ENCODE measurements at regions not wholly inside any gene's neighbourhood (a gene's known extent, or its start where the extent isn't known, plus 50 kb on each side); places are given as distances from the start of the nearest gene placed in this dataset.

GRCh38 chr10:23702977-23703414 is 264.1 kb downstream of the OTUD1 start:
- H2AFZ ChIP-seq (ENCODE audit: low read length) = no peak overlapping the region

DNA sequence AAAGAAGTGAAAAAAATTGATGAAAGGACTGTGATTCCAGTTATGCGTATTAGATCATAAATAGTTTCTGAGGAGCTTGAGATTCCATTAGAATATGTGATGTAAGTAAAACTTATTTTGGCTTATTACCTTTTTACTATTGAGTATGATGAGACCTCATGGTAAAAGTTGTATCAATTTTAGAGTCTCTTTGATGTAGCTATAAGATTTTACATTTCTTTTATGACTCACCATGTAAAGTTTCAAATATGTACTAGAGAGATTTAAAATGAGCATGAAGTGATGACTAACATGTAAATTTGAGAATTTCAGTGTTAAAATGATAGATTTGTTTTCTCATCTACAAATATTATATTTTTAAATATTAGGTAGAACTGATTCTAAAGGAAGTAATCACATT is 276.5 kb downstream of the OTUD1 start:
- no TSS peak for BruUV-seq (replicated peaks)
- Histone ChIP-seq H3K4me1 (ENCODE audit: insufficient read depth, low read length, poor library complexity, severe bottlenecking) (no peaks in the 10 kb centered on the region), H3K4me3 (ENCODE audit: low read depth, low read length, poor library complexity, severe bottlenecking) (no peak overlapping the region), H3K36me3 (ENCODE audit: insufficient read depth, low read length) (no peaks in the 10 kb centered on the region), H4K20me1 (ENCODE audit: insufficient read depth, low read length) (no peaks in the 10 kb centered on the region), H3K4me2 (ENCODE audit: low read length) (no peak overlapping the region), H3K9me2 (ENCODE audit: insufficient read depth, low read length) (peaks cover 4% of the 10 kb centered on the region; the same call in 1 of the 2 replicates), H3K27ac (ENCODE audit: low read depth, low read length, poor library complexity, severe bottlenecking) (no peak overlapping the region), H2AFZ (ENCODE audit: low read length) (no peak overlapping the region), H3K9me3 (ENCODE audit: low read length) (no peaks in the 10 kb centered on the region), H3K79me2 (ENCODE audit: insufficient read depth, low read depth, low read length) (no peaks in the 10 kb centered on the region)
- no peak for DNase-seq (ENCODE audit: low spot score)
- CTCF ChIA-PET (ENCODE audit: unreplicated experiment) = no interaction called here
- intact Hi-C loops (cut with micrococcal nuclease; ENCODE audit: unreplicated experiment) = no loop called here
- POLR2A ChIA-PET = interaction anchor here (0.6 to 0.7 kb wide), 2 partner anchors 26 to 1140 kb away, joined by 3 to 4 read pairs; no protein-coding TSS in a partner anchor
- TF ChIP-seq, protein P1, sequence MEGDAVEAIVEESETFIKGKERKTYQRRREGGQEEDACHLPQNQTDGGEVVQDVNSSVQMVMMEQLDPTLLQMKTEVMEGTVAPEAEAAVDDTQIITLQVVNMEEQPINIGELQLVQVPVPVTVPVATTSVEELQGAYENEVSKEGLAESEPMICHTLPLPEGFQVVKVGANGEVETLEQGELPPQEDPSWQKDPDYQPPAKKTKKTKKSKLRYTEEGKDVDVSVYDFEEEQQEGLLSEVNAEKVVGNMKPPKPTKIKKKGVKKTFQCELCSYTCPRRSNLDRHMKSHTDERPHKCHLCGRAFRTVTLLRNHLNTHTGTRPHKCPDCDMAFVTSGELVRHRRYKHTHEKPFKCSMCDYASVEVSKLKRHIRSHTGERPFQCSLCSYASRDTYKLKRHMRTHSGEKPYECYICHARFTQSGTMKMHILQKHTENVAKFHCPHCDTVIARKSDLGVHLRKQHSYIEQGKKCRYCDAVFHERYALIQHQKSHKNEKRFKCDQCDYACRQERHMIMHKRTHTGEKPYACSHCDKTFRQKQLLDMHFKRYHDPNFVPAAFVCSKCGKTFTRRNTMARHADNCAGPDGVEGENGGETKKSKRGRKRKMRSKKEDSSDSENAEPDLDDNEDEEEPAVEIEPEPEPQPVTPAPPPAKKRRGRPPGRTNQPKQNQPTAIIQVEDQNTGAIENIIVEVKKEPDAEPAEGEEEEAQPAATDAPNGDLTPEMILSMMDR (conservative IDR thresholded peaks at IDR 0.05; ENCODE audit: low read length) = no peak
- TF ChIP-seq EZH2phosphoT487 (IDR thresholded peaks at IDR 0.05; ENCODE audit: borderline replicate concordance, low read depth, low read length) = no peak

More at GRCh38 chr10:23702977-23703414, 264.1 kb downstream of the OTUD1 start:
- H3K27ac ChIP-seq (ENCODE audit: low read depth, low read length, poor library complexity, severe bottlenecking) = no peak overlapping the region
- H3K9me3 ChIP-seq (ENCODE audit: low read length) = no peaks in the 10 kb centered on the region
- no peaks in the 10 kb centered on the region for H3K9me2 ChIP-seq (ENCODE audit: insufficient read depth, low read length)
- no peaks in the 10 kb centered on the region for H3K4me1 ChIP-seq (ENCODE audit: insufficient read depth, low read length, poor library complexity, severe bottlenecking)
- H4K20me1 ChIP-seq (ENCODE audit: insufficient read depth, low read length) = no peaks in the 10 kb centered on the region
- peak; percentile 72 for DNase-seq (ENCODE audit: low spot score)
- intact Hi-C loops (cut with micrococcal nuclease; ENCODE audit: unreplicated experiment) = loop anchor here (1.0 to 5.0 kb wide), 3 partner anchors 161 to 544 kb away; no protein-coding TSS in a partner anchor
- H3K79me2 ChIP-seq (ENCODE audit: insufficient read depth, low read depth, low read length) = no peaks in the 10 kb centered on the region
- no peak overlapping the region for H3K4me2 ChIP-seq (ENCODE audit: low read length)
- no TSS peak for BruUV-seq (replicated peaks)
- ChIA-PET POLR2A (interaction anchor here (0.7 kb wide), 1 partner anchor 483 kb away, joined by 3 read pairs; no protein-coding TSS in a partner anchor), CTCF (ENCODE audit: unreplicated experiment) (no interaction called here)
- no peak for TF ChIP-seq EZH2phosphoT487 (IDR thresholded peaks at IDR 0.05; ENCODE audit: borderline replicate concordance, low read depth, low read length)
- TF ChIP-seq, protein P1 (conservative IDR thresholded peaks at IDR 0.05; ENCODE audit: low read length) = peak; percentile 79
- no peak overlapping the region for H3K4me3 ChIP-seq (ENCODE audit: low read depth, low read length, poor library complexity, severe bottlenecking)
- H3K36me3 ChIP-seq (ENCODE audit: insufficient read depth, low read length) = no peaks in the 10 kb centered on the region

- ChIA-PET POLR2A (no interaction called here), CTCF (ENCODE audit: unreplicated experiment) (no interaction called here)
- no peak overlapping the region for H3K4me2 ChIP-seq (ENCODE audit: low read length)
- intact Hi-C loops (cut with micrococcal nuclease; ENCODE audit: unreplicated experiment) = no loop called here
- TF ChIP-seq, protein P1 (conservative IDR thresholded peaks at IDR 0.05; ENCODE audit: low read length) = no peak
- no peak for TF ChIP-seq EZH2phosphoT487 (IDR thresholded peaks at IDR 0.05; ENCODE audit: borderline replicate concordance, low read depth, low read length)
- peaks cover 4% of the 10 kb centered on the region; the same call in 1 of the 2 replicates for H3K9me2 ChIP-seq (ENCODE audit: insufficient read depth, low read length)
- H3K4me3 ChIP-seq (ENCODE audit: low read depth, low read length, poor library complexity, severe bottlenecking) = no peak overlapping the region
- H3K4me1 ChIP-seq (ENCODE audit: insufficient read depth, low read length, poor library complexity, severe bottlenecking) = no peaks in the 10 kb centered on the region
- H2AFZ ChIP-seq (ENCODE audit: low read length) = no peak overlapping the region
- no peak for DNase-seq (ENCODE audit: low spot score)
- H3K27ac ChIP-seq (ENCODE audit: low read depth, low read length, poor library complexity, severe bottlenecking) = no peak overlapping the region
- H4K20me1 ChIP-seq (ENCODE audit: insufficient read depth, low read length) = no peaks in the 10 kb centered on the region
- H3K79me2 ChIP-seq (ENCODE audit: insufficient read depth, low read depth, low read length) = no peaks in the 10 kb centered on the region
- BruUV-seq (replicated peaks) = no TSS peak
- H3K36me3 ChIP-seq (ENCODE audit: insufficient read depth, low read length) = no peaks in the 10 kb centered on the region
- H3K9me3 ChIP-seq (ENCODE audit: low read length) = no peaks in the 10 kb centered on the region
Observed at GRCh38 chr10:23717913-23718312, 279.0 kb downstream of the OTUD1 start.

Data from OCI-LY7 (cell line).